ENCODE measurements at regions not wholly inside any gene's neighbourhood (a gene's known extent, or its start where the extent isn't known, plus 50 kb on each side); places are given as distances from the start of the nearest gene placed in this dataset.

DNA sequence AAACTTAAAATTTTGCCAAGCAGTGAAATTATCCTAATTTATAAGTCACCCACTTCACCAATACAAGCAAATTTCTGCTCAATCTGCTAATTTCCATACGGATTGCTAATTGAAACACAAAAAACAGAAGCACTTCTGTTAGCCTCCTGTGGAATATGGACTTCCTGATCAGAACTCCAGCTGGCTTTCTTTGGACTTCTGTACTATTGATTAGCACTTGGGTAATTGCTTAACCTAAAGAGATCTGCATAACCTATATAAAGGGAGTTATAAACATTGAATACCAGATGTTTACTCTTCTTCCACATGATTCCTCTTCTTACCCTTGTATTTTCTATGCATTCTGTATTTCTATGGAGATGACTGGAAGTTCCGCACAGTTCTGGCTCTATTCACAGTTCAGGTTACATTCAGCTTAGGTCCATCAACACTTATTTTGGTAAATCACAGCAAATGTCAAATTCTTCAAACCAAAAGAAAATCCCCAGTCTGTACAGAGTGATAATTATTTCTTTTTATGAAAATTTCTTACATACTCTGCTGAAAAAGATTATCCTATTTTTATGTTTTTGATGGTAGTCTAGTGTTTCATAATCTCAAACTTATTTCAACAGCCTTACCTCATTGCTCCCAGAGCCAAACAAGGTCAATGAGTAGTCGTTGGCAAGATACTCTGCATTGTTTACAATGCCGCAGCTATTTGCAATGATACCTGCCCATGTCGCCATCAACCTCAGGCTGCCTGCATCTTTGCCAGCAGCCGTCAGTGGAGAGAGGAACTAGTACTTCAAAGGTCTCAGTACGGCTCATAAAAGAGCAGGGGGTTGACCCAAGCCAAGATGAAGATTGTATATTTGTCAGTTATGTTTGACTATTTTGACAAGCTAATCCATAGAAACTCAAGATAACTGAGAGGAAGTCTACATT lies 225.6 kb downstream of the AHR start:
- no peak for DNase-seq (ENCODE audit: extremely low spot score)
- CTCF ChIA-PET: interaction anchor here (0.9 kb wide), 1 partner anchor 49 kb away, joined by 4 read pairs; no protein-coding TSS in a partner anchor
- POLR2A ChIA-PET: no interaction called here
- TF ChIP-seq FOXK2 (IDR thresholded peaks at IDR 0.05) (no peak), NFRKB (IDR thresholded peaks at IDR 0.05) (no peak), SUZ12 (IDR thresholded peaks at IDR 0.05) (no peak), ZNF384 (IDR thresholded peaks at IDR 0.05) (no peak), SP1 (IDR thresholded peaks at IDR 0.05) (no peak), FOXA1 (IDR thresholded peaks at IDR 0.05) (no peak), BHLHE40 (IDR thresholded peaks at IDR 0.05; ENCODE audit: borderline replicate concordance) (no peak)

DNA sequence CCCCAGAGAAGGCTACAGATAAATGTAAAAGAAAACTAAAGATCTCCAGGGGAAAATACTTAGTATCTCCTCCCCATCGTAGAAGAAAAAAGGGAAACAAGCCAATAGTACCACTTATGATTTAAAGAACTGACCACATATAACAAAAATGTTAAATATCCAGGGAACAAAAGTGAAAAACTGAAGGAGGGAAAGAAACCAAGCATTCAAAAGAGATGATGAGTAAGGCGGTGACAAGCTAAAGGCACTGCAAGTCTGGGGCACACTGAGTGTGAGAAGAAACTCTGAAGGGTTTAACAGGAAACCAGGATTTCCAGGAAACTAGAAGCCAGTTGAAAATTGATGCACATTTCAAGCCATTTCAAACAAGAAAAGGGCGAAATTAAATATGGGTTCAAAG lies 226.3 kb downstream of the AHR start:
- TF ChIP-seq NFRKB (IDR thresholded peaks at IDR 0.05) (no peak), SP1 (IDR thresholded peaks at IDR 0.05) (no peak), ZNF384 (IDR thresholded peaks at IDR 0.05) (no peak), HDGF (IDR thresholded peaks at IDR 0.05; ENCODE audit: borderline replicate concordance) (no peak), L3MBTL2 (conservative IDR thresholded peaks at IDR 0.05) (no peak), BHLHE40 (IDR thresholded peaks at IDR 0.05; ENCODE audit: borderline replicate concordance) (no peak), ARNT (IDR thresholded peaks at IDR 0.05) (no peak), PKNOX1 (IDR thresholded peaks at IDR 0.05) (no peak), ELF4 (IDR thresholded peaks at IDR 0.05) (no peak), FOXM1 (IDR thresholded peaks at IDR 0.05; ENCODE audit: borderline replicate concordance) (no peak), TARDBP (IDR thresholded peaks at IDR 0.05) (no peak), FOXK2 (IDR thresholded peaks at IDR 0.05) (no peak), FOXA1 (IDR thresholded peaks at IDR 0.05) (no peak), CTBP1 (IDR thresholded peaks at IDR 0.05; ENCODE audit: borderline replicate concordance) (no peak), LEF1 (IDR thresholded peaks at IDR 0.05; ENCODE audit: borderline replicate concordance) (no peak), SUZ12 (IDR thresholded peaks at IDR 0.05) (no peak)
- ChIA-PET POLR2A (no interaction called here), CTCF (interaction anchor here (0.9 kb wide), 1 partner anchor 49 kb away, joined by 4 read pairs; no protein-coding TSS in a partner anchor)
- no peak for DNase-seq (ENCODE audit: extremely low spot score)

DNA sequence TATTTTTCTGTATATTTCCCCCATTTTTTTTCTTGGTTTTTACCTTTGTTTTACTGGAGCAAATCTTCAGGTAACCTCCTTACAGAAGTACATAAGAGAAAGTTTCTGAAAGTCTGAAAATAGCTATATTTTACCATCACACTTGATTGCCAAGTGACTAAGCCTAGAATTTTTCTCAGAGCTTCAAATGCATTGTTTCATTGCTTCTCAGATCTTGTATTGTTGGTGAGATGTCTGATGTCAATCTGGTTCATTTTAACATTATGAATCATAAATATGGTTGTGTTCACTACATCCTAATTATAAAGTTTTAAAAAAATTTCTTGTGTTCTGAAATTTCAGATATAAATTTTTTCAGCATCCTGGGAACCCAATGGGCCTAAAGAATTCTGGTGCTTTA lies 228.2 kb downstream of the AHR start:
- CTCF ChIA-PET: no interaction called here
- POLR2A ChIA-PET: no interaction called here
- no peak for TF ChIP-seq PKNOX1 (IDR thresholded peaks at IDR 0.05)
- TF ChIP-seq NFRKB (IDR thresholded peaks at IDR 0.05): no peak
- TF ChIP-seq SP1 (IDR thresholded peaks at IDR 0.05): no peak
- no peak for TF ChIP-seq ZNF384 (IDR thresholded peaks at IDR 0.05)
- no peak for TF ChIP-seq ELF4 (IDR thresholded peaks at IDR 0.05)
- TF ChIP-seq L3MBTL2 (conservative IDR thresholded peaks at IDR 0.05): no peak
- TF ChIP-seq HDGF (IDR thresholded peaks at IDR 0.05; ENCODE audit: borderline replicate concordance): no peak
- TF ChIP-seq CTBP1 (IDR thresholded peaks at IDR 0.05; ENCODE audit: borderline replicate concordance): no peak
- TF ChIP-seq SUZ12 (IDR thresholded peaks at IDR 0.05): no peak
- no peak for TF ChIP-seq LEF1 (IDR thresholded peaks at IDR 0.05; ENCODE audit: borderline replicate concordance)
- no peak for DNase-seq (ENCODE audit: extremely low spot score)

GRCh38 chr7:17528636-17529035 lies 230.2 kb downstream of the AHR start:
- CTCF ChIA-PET: interaction anchor here (0.6 kb wide), 1 partner anchor 1122 kb away, joined by 3 read pairs; no protein-coding TSS in a partner anchor
- DNase-seq (ENCODE audit: extremely low spot score): no peak
- TF ChIP-seq FOXM1 (IDR thresholded peaks at IDR 0.05; ENCODE audit: borderline replicate concordance) (no peak), TARDBP (IDR thresholded peaks at IDR 0.05) (no peak), HDGF (IDR thresholded peaks at IDR 0.05; ENCODE audit: borderline replicate concordance) (no peak)
- POLR2A ChIA-PET: no interaction called here

DNA sequence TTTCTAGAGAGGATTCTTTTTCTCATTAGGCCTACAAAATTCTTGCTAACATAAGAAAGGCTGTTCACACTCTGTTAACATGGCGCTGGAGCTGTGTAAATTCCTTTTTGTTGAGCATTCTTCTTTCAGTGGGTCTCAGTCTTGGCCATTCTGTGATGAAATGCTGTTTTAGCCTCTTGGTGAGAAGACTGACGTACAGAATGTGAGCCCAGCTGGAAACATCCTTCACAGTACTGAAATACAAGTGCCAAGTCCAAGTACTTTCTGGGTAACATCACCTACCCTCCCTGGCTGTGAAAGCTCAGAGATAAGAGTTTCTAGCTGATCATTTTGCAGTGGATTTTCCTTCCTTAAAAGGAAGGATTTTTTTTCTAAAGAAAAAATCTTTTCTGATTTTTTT lies 231.8 kb downstream of the AHR start:
- POLR2A ChIA-PET: no interaction called here
- DNase-seq (ENCODE audit: extremely low spot score): no peak
- no peak for TF ChIP-seq LEF1 (IDR thresholded peaks at IDR 0.05; ENCODE audit: borderline replicate concordance)
- no peak for TF ChIP-seq FOXK2 (IDR thresholded peaks at IDR 0.05)
- no peak for TF ChIP-seq NFRKB (IDR thresholded peaks at IDR 0.05)
- no peak for TF ChIP-seq CTBP1 (IDR thresholded peaks at IDR 0.05; ENCODE audit: borderline replicate concordance)
- no peak for TF ChIP-seq TARDBP (IDR thresholded peaks at IDR 0.05)
- no peak for TF ChIP-seq FOXA1 (IDR thresholded peaks at IDR 0.05)
- TF ChIP-seq ZNF384 (IDR thresholded peaks at IDR 0.05): no peak
- no peak for TF ChIP-seq SP1 (IDR thresholded peaks at IDR 0.05)
- no peak for TF ChIP-seq HDGF (IDR thresholded peaks at IDR 0.05; ENCODE audit: borderline replicate concordance)
- no peak for TF ChIP-seq SUZ12 (IDR thresholded peaks at IDR 0.05)
- TF ChIP-seq L3MBTL2 (conservative IDR thresholded peaks at IDR 0.05): no peak
- TF ChIP-seq FOXM1 (IDR thresholded peaks at IDR 0.05; ENCODE audit: borderline replicate concordance): no peak
- TF ChIP-seq ARNT (IDR thresholded peaks at IDR 0.05): no peak
- TF ChIP-seq ELF4 (IDR thresholded peaks at IDR 0.05): no peak
- CTCF ChIA-PET: no interaction called here

GRCh38 chr7:17530741-17531421 lies 232.4 kb downstream of the AHR start:
- TF ChIP-seq TARDBP (IDR thresholded peaks at IDR 0.05): no peak
- TF ChIP-seq L3MBTL2 (conservative IDR thresholded peaks at IDR 0.05): no peak
- TF ChIP-seq HDGF (IDR thresholded peaks at IDR 0.05; ENCODE audit: borderline replicate concordance): no peak
- TF ChIP-seq ZNF384 (IDR thresholded peaks at IDR 0.05): no peak
- no peak for TF ChIP-seq PKNOX1 (IDR thresholded peaks at IDR 0.05)
- TF ChIP-seq SUZ12 (IDR thresholded peaks at IDR 0.05): no peak
- TF ChIP-seq NFRKB (IDR thresholded peaks at IDR 0.05): no peak
- no peak for DNase-seq (ENCODE audit: extremely low spot score)
- CTCF ChIA-PET: no interaction called here
- POLR2A ChIA-PET: no interaction called here
